GM10266 (cell line): ENCODE measurements at regions not wholly inside any gene's neighbourhood (a gene's known extent, or its start where the extent isn't known, plus 50 kb on each side); places are given as distances from the start of the nearest gene placed in this dataset.

ENCODE experiments used
- DNase-seq: peaks from one replicate; pipeline ENCODE4 v3.0.0; 2012; ENCODE audit errors: extremely low spot score
- TF ChIP-seq, protein P1 (sequence below): IDR thresholded peaks from 2 replicates; pipeline ENCODE4 v1.5.1; 2012; ENCODE audit warnings: mild to moderate bottlenecking, low read depth; ENCODE audit not compliant: control insufficient read depth, insufficient read depth; ENCODE audit errors: missing control alignments

DNA sequence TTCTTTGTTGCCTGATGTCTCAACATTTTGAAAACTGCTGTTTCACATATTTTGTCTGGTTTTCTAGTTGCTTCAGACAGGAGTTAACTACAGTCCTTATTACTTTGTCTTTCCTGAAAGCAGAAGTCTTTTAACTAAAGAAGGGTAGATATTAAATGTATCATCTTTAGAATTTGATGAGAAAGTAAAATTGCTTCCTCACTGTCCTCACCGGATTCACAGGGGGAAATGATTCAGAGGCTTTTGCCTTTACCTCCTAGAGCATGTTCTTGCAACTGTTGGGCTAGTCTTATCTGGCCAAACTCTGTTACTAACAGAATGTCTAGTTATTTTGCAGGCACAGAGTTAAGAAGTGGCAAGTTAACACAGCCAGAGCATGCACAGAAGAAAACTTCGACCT, 107.2 kb upstream of the VAV3 start:
- no peak for DNase-seq
- TF ChIP-seq, protein P1, sequence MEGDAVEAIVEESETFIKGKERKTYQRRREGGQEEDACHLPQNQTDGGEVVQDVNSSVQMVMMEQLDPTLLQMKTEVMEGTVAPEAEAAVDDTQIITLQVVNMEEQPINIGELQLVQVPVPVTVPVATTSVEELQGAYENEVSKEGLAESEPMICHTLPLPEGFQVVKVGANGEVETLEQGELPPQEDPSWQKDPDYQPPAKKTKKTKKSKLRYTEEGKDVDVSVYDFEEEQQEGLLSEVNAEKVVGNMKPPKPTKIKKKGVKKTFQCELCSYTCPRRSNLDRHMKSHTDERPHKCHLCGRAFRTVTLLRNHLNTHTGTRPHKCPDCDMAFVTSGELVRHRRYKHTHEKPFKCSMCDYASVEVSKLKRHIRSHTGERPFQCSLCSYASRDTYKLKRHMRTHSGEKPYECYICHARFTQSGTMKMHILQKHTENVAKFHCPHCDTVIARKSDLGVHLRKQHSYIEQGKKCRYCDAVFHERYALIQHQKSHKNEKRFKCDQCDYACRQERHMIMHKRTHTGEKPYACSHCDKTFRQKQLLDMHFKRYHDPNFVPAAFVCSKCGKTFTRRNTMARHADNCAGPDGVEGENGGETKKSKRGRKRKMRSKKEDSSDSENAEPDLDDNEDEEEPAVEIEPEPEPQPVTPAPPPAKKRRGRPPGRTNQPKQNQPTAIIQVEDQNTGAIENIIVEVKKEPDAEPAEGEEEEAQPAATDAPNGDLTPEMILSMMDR = no peak

DNA sequence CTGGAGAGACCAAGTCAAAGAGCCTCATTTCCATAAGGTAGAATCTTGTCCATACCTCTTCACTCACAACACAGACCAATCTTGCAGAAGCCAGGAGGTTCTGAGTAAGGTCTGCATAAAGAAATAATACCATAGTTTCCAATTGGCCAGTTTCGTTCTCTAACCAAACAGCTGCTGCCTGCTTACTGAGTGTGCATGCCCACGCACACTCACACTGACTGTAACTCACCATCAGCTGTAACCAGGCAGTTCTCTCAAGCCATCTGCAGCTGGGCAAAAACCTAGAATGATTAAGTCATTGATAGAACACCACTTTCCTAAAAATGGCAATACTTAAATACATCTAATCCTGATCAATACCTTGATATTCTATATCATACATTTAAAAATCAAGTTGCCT, 106.6 kb upstream of the VAV3 start:
- no peak for DNase-seq
- TF ChIP-seq, protein P1 = no peak

DNA sequence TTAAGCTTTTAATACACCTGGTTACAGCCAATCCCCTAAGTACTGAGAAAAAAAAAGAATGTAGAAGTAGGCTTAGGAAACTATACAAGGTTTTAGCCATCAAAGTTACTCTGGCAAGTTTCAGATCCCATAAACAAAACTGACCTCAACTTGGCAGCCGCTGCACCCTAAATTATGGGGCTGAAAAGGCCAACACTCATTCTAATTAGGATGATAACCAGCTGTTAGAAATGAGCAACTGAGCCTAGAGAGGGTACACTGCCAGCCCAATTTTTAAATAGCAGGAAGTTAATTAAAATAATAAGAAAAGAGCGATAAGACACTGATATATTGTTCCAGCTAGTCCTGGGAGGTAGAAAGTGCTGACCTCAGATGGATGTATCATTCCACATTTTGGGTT, 105.7 kb upstream of the VAV3 start:
- no peak for DNase-seq
- TF ChIP-seq, protein P1 = no peak

DNA sequence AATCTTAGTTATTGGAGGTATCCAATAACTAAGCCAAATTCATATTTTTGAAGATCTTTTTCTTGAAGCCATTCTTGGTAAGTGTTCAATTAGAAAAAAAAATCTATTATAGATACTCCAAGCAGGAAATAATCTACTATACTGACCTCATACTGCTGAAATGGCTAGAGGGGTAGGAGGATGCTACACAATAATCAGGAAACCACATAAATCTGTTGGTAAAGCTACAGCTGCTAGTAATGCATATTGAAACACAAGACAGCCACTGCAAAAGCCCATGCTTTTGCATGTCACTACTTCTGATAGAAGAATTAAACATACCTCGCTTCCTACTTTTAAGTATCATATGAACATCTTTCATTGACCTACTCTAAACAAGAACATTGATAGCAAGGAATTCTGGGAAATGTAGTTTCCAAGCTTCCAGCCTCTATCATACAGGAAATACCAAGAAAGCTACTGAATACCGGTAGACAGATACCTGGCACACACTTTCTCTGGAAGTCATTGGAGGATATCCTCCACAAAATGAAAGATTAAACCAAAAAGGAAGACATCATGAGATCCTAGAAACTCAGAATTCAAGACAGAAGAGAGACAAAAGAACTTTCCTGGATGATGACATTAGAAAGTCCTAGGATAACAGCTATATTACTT, 103.0 kb upstream of the VAV3 start:
- TF ChIP-seq, protein P1 = no peak
- DNase-seq = no peak

DNA sequence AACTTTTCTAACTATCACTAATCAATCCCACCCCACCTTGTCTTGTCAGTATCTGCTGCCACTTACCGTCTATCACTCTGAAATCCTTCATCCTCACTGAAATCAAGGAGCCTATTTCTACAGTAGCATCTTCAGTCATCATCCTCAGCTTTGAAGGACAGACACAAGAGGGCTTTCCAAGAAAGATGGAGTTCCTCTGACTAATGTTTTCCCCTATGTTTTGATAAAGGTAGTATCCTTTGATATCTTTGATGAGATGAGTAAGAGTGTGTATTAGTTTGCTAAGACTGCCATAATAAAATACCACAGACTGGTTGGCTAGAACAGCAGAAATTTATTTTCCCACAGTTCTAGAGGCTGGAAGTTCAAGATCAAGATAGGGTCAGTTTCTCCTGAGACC, 101.8 kb upstream of the VAV3 start:
- no peak for DNase-seq
- TF ChIP-seq, protein P1 = no peak

DNA sequence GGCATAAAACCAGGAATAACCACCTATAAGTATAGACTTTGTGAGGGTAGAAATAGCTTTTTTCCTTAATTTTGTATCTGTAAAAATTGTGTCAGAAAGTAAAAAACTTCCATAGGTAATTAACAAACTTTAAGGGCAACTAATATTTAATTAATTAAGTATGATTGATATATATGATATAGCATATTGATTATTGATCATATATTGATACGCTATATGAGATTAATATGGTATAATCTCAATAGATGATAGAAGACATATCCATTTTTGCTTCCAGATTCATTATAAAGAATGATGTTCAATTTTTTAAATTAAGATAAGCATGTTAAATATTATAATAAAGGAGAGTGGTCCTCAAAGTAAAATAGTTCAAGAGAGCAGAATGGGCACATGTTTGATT, 99.3 kb upstream of the VAV3 start:
- DNase-seq = no peak
- TF ChIP-seq, protein P1 = no peak

DNA sequence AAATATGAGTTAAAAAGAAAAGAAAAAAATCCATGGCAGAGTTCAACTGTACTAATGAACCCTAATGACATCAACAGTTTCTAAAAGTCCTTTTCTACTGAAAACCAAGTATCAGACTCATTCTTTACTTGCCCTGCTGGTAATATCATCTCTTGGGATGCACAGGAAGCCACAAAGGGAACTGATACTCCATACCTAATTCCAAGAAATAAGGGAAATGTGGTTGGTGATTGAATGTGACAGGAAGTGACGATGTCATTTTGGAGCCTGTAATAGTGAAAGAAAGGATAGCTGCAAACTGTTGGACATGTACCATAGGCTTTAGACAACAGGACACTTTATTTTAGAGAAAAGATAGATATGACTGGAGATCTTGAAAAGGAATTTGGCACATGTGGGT, 98.7 kb upstream of the VAV3 start:
- TF ChIP-seq, protein P1 = no peak
- DNase-seq = no peak
